ENCODE measurements at regions not wholly inside any gene's neighbourhood (a gene's known extent, or its start where the extent isn't known, plus 50 kb on each side); places are given as distances from the start of the nearest gene placed in this dataset.
"Not testable (repeated sequence)": the region's sequence is repeated elsewhere in the genome, so short reads cannot be mapped to it uniquely, and the experiment has no call there.

- no peak for DNase-seq (ENCODE audit: low read depth in 3 of 3, low spot score in 2 of 3)
Observed at GRCh38 chr14:58977366-58977765, 211.1 kb upstream of the DAAM1 start.

GRCh38 chr14:58978343-58978742 is 210.1 kb upstream of the DAAM1 start:
- DNase-seq (ENCODE audit: low read depth in 3 of 3, low spot score in 2 of 3) = peak in 1 of 3 donors; percentile 48

- DNase-seq (ENCODE audit: low read depth in 3 of 3, low spot score in 2 of 3) = no peak
Observed at GRCh38 chr14:58979325-58979724, 209.1 kb upstream of the DAAM1 start.

DNA sequence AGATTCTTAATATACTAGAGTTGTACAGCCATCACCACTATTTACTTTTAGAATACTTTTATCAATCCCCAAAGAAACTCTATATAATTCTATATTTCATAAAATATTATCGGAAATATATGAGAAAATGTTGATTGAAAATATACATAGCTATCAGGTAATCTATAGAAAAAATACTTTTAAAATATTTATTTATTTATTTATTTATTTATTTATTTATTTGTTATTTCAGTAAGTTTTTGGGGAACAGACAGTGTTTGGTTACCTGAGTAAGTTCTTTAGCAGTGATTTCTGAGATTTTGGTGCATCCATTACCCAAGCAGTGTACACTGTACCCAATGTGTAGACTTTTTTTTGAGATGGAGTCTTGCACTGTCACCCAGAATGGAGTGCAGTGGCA is 206.6 kb upstream of the DAAM1 start:
- no peak for DNase-seq (ENCODE audit: low read depth in 3 of 3, low spot score in 2 of 3)

DNA sequence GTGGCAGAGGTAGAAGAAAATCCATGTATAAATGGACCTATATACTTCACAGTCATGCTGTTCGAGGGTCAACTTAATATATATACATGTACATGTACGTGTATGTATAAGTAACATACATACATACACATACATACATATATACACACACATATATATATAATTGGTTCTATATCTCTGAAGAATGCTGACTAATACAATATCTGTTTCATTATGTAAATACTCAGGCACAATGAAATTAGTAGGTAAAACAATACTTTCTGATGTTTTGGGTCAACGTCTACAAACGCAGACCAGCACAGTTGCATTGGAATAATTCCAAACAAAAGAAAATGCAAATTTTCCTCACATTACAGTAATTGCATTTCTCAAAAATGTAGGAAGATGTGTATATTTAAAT is 202.7 kb upstream of the DAAM1 start:
- DNase-seq (ENCODE audit: low read depth in 3 of 3, low spot score in 2 of 3) = no peak

GRCh38 chr14:58987591-58987990 is 200.9 kb upstream of the DAAM1 start:
- DNase-seq (ENCODE audit: low read depth in 3 of 3, low spot score in 2 of 3) = no peak

DNA sequence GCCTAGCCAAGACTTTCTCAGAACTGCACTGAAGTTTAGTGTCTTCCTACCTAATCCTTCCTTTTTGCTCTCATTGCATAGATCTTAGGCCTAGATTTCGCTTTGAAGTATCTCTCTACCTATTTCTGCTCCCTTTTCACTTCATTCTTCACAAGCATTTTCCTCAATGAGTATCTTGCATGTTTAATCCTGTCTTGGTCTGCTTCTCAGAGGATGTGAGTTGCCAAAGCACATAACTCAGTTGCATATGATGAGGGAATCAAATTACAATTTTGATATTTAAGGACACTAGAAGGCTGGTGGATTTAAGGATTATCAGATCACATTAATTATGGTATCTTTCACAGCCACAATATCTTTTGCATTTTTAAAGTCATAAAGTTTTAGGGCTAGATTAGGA is 195.5 kb upstream of the DAAM1 start:
- DNase-seq (ENCODE audit: low read depth in 3 of 3, low spot score in 2 of 3) = no peak

DNA sequence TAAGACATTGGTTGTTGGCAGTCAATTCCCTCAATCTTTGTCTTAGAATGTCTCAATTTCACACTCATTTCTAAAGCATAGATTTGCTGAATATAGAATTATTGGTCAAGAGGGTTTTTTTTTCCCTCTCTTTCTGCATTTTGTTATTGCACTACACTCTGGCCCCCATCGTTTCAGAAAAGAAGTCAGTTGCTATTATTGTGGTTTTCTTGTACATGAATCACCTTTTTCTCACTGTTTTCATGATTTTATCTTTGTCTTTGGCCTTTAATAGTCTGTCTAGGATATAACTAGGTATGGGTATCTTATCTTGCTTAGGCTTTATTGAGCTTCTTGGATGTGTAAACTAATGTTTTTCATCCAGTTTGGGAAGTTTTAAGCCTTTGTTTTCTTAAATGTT is 194.3 kb upstream of the DAAM1 start:
- no peak for DNase-seq (ENCODE audit: low read depth in 3 of 3, low spot score in 2 of 3)

GRCh38 chr14:59004012-59004411 is 184.5 kb upstream of the DAAM1 start:
- no peak for DNase-seq (ENCODE audit: low read depth in 3 of 3, low spot score in 2 of 3)

- DNase-seq (ENCODE audit: low read depth in 3 of 3, low spot score in 2 of 3) = not testable (repeated sequence)
Observed at GRCh38 chr14:59006179-59006578, 182.3 kb upstream of the DAAM1 start.

DNA sequence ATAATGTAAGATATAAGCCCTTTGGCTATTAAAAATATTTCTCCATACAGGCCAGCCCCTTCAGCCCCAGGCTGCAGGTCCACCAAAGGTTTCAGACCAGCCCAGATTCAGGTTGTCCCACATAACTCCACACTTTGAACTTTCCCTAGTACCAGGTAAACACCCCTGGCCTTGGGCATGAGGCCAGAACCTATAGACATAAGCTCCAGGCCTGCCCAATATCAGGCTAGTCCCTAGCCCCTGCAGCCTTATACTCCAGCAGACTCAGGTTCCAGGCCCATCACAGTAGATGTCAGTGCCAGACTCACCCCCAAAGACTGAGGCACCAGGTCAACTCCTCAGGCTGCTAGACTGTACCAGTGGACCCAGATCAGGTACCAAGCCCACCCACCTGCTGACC is 178.5 kb upstream of the DAAM1 start:
- no peak for DNase-seq (ENCODE audit: low read depth in 3 of 3, low spot score in 2 of 3)

DNA sequence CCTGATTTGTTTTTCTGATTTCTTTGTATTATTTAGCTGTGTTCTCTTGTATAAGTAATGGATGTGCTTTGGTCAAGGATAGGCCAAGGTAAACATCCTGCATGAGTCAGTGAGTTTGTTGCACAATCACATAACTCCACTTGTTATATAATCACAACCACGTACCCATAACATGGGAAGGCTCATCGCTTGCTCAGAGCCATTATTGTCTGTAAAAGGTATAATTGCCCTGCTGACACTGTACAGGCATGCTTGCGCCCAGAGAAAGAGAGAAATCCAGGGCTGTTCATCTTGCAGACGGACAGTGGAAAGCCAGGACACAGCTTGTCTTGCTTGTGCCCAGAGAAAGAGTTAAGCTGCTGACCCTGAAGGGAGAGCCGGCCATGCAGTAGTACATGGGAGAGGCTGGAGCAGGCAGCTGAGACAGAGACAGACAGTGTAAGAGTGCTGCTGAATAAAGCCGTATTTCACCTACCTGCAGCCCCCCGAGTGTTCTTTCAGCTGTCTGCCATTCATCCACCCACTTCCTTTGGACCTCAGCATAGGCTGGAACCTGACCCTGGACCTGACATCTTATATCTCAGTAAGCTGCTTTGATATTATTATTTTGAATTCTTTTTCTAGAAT is 174.7 kb upstream of the DAAM1 start:
- DNase-seq (ENCODE audit: low read depth in 3 of 3, low spot score in 2 of 3) = no peak

DNA sequence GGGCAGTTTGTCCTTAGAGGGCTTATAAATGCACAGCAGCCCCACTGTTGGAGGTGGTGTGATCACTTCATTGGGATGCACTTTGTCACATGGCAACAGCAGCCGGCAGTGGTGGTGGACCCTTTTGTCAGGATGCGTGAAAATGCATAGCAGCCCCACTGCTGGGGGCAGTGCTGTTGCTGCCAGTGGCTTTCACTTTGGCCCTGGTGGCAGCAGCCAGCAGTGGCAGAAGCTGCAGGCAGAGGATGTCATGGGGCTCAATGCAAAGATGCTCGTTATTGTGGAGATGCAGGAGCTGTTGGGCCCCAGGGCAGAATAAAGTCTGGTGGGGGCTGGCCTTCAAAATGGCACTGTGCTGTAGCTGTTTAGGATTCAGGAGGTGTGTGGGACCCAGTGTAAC is 173.0 kb upstream of the DAAM1 start:
- DNase-seq (ENCODE audit: low read depth in 3 of 3, low spot score in 2 of 3) = no peak

GRCh38 chr14:59017285-59017965 is 171.0 kb upstream of the DAAM1 start:
- DNase-seq (ENCODE audit: low read depth in 3 of 3, low spot score in 2 of 3) = no peak

- no peak for DNase-seq (ENCODE audit: low read depth in 3 of 3, low spot score in 2 of 3)
Observed at GRCh38 chr14:59018460-59018859, 170.0 kb upstream of the DAAM1 start.

GRCh38 chr14:59018978-59019377 is 169.5 kb upstream of the DAAM1 start:
- DNase-seq (ENCODE audit: low read depth in 3 of 3, low spot score in 2 of 3) = no peak

DNA sequence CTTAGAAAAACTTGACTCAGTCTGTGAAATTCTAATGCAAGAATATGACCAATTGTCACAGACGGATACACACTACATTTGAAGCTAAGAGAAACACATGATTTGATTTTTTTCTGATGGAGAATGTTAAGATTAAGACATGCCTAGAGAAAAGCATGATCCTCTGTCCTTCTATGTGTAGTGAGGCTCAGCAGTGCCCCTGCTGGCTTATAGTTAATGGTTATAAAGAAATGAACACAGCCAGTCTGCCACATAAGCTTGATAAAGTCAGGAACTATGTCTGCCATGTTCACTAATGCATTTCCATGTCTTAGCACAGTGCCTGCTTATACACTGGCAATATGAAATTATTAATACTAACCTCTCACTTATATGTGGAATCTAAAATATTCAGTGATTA is 168.1 kb upstream of the DAAM1 start:
- DNase-seq (ENCODE audit: low read depth in 3 of 3, low spot score in 2 of 3) = no peak

DNA sequence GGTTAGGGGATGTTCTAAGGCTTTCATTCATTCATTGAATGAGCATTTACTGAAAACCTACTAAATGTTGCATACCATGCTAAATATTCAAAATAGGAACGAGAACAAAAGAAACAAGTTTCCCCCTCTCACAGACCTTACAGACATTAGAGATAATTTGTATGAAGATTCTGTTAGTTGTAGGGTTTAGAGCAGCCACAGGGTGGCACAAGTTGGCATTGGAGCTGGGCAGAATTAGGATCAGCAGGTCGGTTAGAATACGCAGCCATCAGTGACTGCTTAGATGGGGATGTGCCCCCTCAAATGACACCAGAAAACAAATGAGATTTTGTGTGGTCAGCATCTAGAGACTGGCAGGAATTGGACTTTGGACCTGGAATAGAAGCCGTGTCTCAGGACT is 166.3 kb upstream of the DAAM1 start:
- no peak for DNase-seq (ENCODE audit: low read depth in 3 of 3, low spot score in 2 of 3)

DNA sequence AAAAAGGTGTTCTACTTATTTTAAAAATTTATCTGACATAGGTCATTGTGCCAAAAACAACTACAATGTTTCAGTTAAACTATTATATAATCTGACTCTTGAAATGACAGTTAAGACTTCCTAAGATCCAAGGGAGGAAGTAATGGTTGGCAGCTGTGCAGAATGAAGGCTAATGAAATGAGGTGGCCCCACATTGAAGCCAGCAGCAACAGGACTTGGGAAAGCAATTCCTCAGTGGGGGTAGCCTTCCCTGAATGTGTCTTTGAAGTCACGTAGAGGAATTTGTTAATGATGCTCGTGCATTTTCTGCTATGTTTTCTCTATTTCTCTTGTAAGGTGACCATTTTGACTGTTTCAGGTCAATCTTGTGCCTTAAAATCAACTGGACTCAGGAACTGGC is 162.4 kb upstream of the DAAM1 start:
- no peak for DNase-seq (ENCODE audit: low read depth in 3 of 3, low spot score in 2 of 3)

DNA sequence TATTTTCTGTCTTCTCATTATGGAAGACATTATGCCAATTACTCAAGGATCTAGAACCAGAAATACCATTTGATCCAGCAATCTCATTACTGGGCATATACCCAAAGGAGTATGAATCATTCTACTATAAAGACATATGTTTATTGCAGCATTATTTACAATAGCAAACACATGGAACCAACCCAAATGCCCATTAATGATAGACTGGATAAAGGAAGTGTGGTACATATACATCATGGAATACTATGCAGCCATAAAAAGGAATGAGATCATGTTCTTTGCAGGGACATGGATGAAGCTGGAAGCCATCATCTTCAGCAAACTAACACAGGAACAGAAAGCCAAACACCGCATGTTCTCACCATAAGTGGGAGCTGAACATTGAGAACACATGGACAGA is 161.8 kb upstream of the DAAM1 start:
- not testable (repeated sequence) for DNase-seq (ENCODE audit: low read depth in 3 of 3, low spot score in 2 of 3)

GRCh38 chr14:59028476-59029202 is 159.8 kb upstream of the DAAM1 start:
- DNase-seq (ENCODE audit: low read depth in 3 of 3, low spot score in 2 of 3) = peak; percentile 74 to 84 (median 77)

- DNase-seq (ENCODE audit: low read depth in 3 of 3, low spot score in 2 of 3) = no peak
Observed at GRCh38 chr14:59032826-59033225, 155.6 kb upstream of the DAAM1 start.
